K562 (cell line): ENCODE measurements at regions not wholly inside any gene's neighbourhood (a gene's known extent, or its start where the extent isn't known, plus 50 kb on each side); places are given as distances from the start of the nearest gene placed in this dataset.

Experiments
- CHD4 ChIP-seq: fragments of 200-600 bp; sonication (generic); IDR thresholded peaks from 3 replicates; pipeline ENCODE4 v1.6.1; 2012; ENCODE audit warnings: low read depth, mild to moderate bottlenecking, mixed read lengths, low read length, inconsistent platforms; ENCODE audit not compliant: insufficient read depth, insufficient replicate concordance, poor library complexity, severe bottlenecking
- CREB5 ChIP-seq: fragments of 250-450 bp; sonication (Bioruptor Pico); IDR thresholded peaks from 2 replicates; pipeline ENCODE4 v1.5.0; 2020; ENCODE audit warnings: mild to moderate bottlenecking
- FOXP1 ChIP-seq: sonication (generic); formaldehyde crosslinking; IDR thresholded peaks from 2 replicates; pipeline ENCODE4 v1.8.0; 2022; ENCODE audit warnings: mild to moderate bottlenecking, missing genetic modification reagents
- GTF2F1 ChIP-seq: IDR thresholded peaks from 2 replicates; pipeline ENCODE4 v1.6.1; 2011; ENCODE audit warnings: low read depth, low read length, improper control_type of control experiment
- MAFF ChIP-seq: IDR thresholded peaks from 2 replicates; pipeline ENCODE4 v1.6.1; 2012; ENCODE audit warnings: low read length, improper control_type of control experiment
- MED1 ChIP-seq: sonication (generic); formaldehyde crosslinking; IDR thresholded peaks from 2 replicates; pipeline ENCODE4 v1.8.1; 2023; ENCODE audit warnings: missing genetic modification reagents, borderline replicate concordance
- POLR2A ChIP-seq: fragments of 450-650 bp; conservative IDR thresholded peaks from 2 replicates; pipeline ENCODE4 v1.6.1; 2016
- RBM25 ChIP-seq: fragments of 200-400 bp; formaldehyde crosslinking; IDR thresholded peaks from 2 replicates; pipeline ENCODE4 v1.6.1; 2018; ENCODE audit warnings: low read length, low read depth, moderate library complexity; ENCODE audit not compliant: severe bottlenecking
- U2AF1 ChIP-seq: fragments of 200-400 bp; formaldehyde crosslinking; optimal IDR thresholded peaks from 2 replicates; pipeline ENCODE3; 2017; ENCODE audit warnings: mild to moderate bottlenecking, low read depth, low read length, moderate library complexity
- ZNF318 ChIP-seq, 2 experiments: fragments of 450-650 bp; IDR thresholded peaks; 2 replicates each; pipeline ENCODE4 v1.6.1; 2016; ENCODE audit warnings: mild to moderate bottlenecking in 2 of 2, borderline replicate concordance in 1 of 2, low read depth in 1 of 2, moderate library complexity in 1 of 2

GRCh38 chr1:109838838-109839240, 71.8 kb upstream of the CSF1 start:
- TF ChIP-seq GTF2F1, result no peak
- TF ChIP-seq RBM25, result no peak
- TF ChIP-seq U2AF1, result no peak
- TF ChIP-seq CREB5 (CRISPR knock-in tag), result no peak
- TF ChIP-seq CHD4, result no peak
- TF ChIP-seq FOXP1 (CRISPR knock-in tag), result no peak
- no peak for TF ChIP-seq ZNF318 (IDR thresholded peaks at IDR 0.05; ENCODE audit: borderline replicate concordance in 1 of 2, low read depth in 1 of 2)
- TF ChIP-seq POLR2A, result no peak
- no peak for TF ChIP-seq MAFF
- TF ChIP-seq MED1 (CRISPR knock-in tag), result no peak
